Stimulated activated CD8-positive, alpha-beta memory T cell treated with anti-CD3 and anti-CD28 coated beads, Interleukin-4, amount 100 ng/mL, for 1 hour (primary cell): ENCODE measurements at regions not wholly inside any gene's neighbourhood (a gene's known extent, or its start where the extent isn't known, plus 50 kb on each side); places are given as distances from the start of the nearest gene placed in this dataset.

Experiments
- DNase-seq, 2 donors: peaks; one replicate each; pipeline ENCODE4 v3.0.0-alpha.2; 2020; ENCODE audit warnings: low read depth in 2 of 2, low spot score in 1 of 2

DNA sequence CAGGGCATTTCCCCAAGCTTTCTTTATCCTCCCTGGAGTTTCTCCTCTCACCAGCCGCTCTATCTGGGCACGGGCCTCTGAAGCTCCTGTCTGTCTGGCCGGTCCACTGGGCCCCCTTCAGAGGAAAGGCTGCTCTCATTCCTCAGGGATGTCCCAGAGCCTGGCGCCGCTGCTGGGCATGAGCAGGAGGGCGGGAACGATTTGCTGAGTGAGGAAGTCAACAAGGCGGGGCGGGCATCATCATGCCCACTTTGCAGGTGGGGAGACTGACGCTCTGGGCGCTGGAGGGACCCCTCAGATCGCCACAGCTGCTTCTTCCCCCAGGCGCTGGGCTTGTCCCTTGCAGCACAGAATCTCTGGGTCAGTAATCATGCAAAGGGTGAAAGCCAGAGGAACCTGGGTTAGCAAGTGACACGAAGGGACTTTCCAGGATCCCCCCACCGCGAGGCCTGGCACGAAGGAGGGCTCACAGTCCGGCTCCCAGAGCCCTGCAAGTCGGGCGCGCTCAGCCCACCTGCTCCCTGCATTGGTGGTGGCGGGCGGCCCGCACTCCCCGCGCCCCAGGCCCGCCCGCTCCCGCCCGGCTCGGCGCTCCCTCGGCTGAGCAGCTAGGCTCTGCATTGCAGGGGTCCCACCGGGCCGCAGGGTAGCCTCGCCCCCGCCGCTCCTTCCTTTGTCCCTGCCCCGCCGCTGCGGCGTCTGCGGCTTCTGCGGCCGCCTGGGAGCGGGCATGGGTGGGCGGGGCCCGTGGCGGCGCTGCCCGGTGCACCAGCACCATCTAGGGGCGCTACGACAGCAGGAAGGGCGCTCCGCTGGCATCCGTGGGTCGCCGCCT, 157.8 kb downstream of the CYRIA start:
- no peak for DNase-seq

DNA sequence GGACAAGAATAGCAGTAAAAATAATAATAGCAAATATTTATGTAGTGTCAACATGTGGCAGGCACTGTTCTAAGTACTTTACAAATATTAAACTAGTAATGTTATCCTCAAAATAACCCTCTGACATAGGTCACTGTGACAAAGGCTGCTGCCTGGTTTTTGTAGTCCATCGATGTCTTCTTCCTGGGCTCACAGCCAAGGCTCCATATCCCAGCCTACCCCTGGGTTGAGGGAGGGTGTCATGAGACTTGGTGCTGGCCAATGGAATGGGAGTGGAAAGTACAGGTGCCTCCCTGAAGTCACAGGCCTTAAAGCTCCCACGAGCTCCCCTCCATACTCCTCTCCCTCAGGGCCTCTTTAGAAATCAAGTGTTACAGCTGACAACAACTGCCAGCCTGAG, 159.3 kb downstream of the CYRIA start:
- no peak for DNase-seq

DNA sequence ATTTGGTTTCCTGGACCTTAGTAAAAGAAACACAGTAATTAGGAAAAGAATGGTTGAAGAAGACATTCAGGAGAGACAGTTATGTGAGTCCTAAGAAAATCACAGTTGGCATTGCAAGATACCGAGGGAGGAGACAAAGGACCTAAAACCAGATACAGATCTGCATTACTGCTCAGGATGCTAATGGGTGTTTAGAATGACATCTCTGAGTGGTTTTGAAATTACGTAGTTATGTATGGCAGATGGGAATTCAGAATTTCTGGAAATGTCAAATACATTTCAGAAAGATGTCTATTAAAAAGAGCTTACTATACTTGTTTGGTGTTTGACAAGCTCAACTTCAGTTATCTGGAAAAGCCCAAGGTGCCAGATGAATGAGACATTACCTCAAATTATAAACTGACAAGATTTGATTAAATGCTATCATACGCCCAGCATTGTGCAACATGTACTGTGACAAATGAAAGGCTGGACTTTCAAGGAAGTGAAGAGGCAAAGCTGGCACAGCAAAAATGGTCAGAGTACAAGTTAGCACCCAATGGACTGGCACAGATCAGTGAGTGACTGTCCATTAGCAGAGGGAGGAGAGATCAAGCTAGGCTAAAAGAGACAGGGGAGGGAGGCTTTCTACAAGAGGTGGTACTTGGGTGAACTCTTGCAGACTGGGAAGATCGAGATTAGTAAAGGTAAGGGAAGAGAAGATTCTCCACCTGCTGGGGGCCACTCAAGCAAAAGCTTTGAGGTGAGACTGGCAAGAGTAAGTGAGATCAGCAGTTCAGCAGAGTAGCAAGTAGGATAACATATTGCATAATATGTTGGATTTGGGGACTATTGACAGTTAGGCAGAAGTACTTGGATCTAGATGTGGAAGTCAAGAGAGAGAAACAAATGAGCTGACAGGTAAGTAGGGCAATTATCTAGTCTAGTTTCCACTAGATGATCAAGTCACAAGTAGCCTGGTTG, 168.9 kb downstream of the CYRIA start:
- DNase-seq: no peak

DNA sequence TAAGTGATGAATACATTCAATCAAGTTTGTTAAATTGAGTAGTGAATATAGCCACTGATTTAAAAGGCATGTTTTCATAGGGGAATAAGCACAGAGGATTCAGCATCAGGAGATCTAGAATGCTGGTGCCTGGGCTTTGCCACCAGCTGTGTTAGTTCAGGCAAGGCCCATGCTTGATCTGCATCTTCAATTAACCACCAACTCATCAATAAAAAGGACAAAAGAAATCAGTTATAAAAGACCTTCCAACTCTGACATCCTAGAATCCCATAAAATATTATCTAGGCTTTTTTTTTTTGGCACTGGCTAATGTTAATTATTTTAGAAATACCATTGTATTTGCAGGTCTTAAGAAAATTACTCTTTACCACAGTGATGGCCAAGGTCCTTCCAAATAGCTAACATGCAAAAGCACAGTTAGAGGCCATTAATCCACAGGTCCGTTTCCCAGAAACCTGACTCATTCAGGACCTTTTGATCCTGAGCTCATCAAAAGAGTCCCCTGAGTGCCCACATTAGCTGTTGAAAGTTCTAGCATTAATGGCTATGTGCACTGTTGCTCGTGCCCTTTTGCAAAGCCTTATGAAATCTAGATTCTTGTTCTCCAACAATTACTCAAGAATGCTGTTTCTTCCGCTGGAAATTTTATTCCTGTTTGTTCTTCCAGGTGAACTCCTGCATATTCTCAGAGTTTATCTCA, 170.0 kb downstream of the CYRIA start:
- no peak for DNase-seq

DNA sequence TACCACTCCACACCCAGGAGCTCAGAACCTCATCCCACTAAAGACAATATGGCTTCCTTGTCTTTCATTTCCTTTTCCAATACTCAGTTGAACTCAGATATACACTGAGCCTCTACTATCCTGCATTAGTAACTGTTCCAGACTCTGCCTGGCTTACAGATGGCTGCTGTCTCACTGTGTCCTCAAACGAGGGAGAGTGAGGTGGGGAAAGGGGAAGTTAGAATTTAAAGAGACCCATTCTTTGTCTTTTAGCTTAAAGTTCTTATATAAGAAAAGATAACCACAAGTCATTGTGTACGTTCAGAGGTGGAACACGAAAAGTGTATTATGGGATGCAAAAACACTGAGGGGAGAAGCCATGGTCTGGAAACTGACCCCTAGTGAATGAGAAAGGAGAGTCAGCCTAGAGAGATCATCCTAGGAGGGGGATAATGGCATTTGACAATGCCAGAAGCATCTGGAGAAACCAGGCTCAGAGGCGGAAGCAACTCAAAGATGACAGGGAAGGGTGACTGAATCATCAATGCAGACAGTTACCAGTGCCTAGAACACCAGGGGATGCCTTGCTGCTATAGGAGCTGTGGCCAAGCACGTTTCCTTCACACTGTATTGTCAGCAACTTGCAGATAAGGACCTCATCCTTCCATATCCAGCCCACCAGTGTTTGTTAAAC, 170.7 kb downstream of the CYRIA start:
- DNase-seq: no peak

DNA sequence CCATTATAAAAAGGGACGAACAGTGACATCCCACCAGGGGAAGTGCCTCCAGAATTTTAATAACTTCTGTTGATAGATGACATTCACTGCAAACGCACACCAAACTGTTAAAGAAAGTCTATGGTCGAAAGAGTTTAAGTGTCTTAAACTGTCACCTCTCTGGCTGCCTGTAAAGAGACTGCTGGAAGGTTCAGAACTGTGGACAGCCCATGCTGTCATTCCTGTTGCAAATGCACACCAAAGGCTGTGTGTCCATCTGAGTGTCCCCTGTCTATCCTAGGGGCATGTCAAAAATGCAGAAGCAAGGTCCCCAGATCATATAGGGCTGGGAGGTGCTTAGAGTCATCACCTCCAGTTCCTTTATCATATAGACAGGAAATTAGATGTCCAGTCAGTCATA, 171.8 kb downstream of the CYRIA start:
- no peak for DNase-seq

DNA sequence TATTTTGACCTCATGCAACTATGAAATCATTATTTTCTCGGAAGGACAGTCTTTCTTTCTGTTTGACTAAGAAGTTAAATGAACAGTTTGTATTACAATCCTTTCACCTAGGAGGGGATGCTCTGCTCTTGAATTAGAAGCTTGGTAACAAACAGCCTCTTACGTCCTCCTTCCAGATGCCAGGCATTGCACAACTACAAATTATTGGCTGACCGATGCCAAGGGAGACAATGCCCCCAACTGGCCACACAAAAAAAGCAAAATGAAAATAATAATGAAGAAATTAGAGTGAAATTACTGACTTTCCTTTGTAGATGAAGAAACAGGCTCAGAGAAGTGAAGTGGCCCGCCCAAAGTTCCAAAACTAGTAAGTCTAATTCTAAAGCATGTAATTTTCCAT, 177.9 kb downstream of the CYRIA start:
- DNase-seq: no peak

DNA sequence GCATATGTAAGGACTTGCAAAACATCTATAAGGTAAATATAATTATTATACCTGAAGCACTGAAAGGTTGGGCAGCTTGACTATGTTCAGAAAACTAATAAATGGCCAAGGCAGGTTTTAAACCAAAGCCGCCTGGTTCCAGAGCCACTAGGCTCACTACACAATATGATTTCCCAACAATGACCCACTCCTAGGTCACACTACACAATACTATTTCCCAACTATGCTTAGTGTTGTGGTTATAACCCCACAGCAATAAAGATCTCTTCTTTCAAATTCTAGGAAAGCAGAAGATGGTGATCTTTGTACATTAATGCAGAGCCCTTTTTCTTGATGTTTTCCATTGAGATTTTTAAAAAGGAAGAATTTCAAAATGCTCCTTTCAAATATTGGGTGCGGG, 180.4 kb downstream of the CYRIA start:
- no peak for DNase-seq

DNA sequence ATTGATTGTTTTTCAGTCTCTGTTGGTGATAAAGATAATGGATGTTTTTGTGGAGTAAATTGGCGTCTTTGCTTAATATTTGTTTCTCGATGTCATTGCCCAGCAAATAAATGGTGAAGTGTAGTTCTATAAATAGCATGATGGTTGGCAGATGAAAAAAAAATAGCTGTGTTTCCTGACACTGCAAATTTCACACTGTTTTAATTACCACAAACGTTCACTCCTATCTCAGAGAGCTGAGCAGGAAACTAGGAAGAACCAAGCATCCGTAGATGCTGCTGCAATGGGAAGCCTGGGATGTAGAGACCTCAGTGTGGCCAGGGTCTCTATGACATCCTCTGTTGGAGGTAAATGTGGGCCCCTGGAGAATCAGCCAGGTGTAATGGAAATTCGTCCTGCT, 183.2 kb downstream of the CYRIA start:
- no peak for DNase-seq

DNA sequence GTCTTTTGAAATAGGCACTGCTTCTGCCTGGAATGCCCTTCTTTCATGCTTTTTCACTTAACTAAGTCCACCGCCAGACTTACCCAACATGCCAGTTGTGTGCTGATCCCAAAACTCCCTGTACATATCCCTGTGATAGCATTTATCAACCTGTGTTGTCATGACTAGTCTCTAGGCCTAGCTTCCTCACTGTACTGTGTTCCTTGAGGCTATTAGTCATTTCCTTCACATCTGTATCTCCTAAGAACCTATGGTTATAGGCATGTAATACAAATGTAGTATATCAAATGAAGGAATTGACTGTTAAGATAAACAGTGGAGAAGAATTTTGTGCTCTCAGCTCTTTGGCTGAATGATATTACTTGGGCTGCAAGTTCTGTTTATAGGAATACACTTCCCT, 184.3 kb downstream of the CYRIA start:
- no peak for DNase-seq

DNA sequence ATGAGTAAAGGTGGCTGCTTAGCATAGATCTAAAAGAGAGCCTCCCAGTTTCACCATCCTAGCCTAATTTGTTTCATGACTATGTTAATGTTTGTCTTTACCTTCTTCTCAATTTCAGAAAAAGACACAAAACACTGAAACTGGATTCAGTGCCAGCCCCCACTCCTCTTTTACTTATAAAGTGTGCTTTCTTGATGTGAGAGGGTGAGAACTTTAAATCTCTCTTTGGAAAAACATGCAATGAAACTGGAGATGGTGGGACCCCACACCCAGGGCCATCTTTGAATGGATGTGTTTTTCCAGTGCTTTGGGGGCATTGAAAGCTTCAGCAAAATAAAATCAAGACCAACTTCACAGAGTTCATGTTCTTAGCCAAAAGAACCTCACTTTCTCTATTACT, 185.9 kb downstream of the CYRIA start:
- DNase-seq: no peak

DNA sequence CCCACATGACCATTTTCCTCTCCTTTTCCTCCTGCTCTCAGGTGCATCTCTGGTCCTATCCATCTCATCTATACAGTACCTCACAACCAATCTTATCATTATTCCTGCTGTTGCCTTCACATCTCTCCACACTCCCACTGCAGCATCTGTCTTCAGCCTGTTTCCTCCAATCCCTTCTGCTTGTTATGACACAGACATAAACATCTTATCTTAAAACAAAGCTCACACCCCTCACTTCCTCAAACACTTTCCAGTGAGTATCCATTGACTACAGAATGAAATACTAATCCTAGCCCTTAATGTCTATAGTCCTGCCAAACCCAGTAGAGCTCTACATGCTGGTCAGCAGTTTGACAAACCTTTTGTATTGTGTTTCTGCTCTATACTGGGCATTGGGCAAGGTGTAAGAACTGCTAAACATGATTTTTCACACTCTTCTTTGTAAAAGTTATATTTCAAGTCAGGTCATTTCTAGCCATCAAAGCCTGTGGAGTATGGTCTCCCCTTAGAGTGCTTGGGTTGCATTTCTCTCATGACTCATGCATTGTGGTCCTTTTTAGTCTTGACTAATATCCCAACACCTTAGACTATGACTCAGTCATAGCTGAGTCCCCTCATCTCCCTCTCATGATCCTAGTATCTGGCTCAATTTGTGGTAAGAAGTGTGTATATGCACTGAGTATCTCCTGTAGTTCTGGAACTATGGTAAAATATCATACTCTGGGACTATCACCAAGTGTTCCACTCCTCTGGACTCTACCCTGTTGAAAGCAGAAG, 187.0 kb downstream of the CYRIA start:
- DNase-seq: no peak

DNA sequence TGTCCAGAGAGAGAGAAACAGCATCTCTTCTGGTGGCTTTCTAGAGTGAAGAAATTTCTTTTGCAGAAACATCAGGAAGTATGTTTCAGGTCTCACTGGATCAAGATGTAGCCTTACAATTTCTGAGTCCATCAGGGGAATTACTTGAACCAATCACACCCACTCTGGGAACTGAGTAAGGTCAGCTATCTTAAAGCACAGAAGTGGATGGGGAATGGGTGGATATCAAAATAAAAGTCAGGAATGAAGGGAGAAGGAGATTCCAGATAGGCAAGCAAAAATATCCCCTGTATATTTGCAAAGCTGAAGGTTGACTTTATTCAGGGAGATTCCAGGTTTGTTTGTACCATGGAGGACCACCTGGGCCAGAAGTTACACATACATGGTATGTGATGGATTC, 188.0 kb downstream of the CYRIA start:
- no peak for DNase-seq

DNA sequence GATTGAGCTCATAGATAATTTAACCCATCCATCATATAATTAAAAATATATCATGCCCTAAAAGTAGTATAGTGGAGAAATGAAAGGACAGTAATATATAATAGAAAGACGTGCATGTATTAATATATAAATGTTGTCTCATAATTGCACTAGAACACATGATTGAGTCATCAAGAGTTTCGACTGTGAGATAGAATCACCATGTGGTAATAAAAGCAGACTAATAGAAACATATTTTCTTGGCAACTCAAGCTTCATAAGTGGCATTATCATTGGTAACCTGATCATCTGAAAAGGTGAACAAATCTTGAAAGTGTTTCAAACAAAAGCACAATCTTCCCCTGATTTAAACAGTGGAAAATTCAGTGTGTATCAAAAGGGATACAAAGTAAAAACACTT, 188.8 kb downstream of the CYRIA start:
- DNase-seq: no peak

DNA sequence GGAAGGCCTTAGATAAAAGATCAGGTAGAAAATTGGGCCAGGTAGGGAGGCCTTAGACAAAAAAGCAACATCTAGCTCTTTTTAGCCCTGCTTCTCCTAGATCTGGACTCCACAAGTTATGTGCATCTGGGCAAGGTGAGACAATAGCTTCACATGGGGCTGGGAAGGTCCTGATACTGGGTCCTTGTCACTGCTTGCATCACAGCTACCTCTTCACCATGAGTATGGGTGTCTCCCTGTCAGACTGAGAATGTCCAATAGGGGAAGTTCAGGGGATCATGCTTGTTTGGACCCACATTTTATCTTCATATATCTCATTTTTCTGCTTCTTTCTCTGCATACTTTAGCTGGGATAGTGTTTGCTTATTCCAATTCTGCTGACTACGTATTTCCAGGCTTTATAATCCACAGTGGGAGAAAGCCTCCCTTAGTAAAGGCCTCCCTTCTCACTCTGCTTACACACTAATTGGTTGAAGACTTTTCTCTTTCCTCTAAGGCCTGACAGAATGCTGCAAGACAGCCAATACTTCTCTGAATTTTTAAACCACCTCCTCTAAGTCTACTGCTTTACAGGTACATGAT, 189.6 kb downstream of the CYRIA start:
- no peak for DNase-seq

DNA sequence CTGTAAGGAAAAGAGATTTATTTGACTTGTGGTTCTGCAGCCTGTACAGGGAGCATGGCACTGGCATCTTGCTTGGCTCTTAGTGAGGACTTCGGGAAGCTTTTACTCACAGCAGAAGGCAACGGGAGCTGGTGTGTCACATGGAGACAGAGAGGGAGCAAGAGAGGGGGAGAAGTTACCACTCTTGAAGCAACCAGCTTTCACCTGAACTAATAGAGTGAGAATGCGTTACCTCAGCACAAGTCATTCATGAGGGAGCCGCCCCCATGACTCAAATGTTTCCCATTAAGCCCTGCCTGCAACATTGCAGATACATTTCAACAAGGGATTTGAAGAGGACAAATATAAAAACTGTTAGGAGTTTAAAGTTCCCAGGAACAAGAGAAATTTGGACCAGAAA, 190.0 kb downstream of the CYRIA start:
- no peak for DNase-seq

DNA sequence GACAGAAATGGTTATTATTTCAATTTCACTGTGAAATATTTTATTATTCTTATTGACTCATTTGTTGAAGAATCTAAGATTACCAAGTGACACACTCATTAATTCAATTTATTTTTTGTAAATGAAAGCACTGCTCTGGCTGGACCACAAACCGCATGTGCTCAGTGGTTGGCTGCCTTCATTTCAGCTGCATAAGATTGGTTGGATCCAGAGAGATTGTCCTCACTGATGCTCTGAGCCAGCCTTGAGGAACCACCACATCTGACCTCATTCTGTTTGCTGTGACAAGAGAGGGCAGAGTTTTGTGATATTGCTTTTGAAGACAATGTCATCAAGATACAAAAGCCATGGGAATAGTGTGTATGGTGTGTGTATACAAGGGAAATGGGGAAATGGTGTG, 192.1 kb downstream of the CYRIA start:
- no peak for DNase-seq

DNA sequence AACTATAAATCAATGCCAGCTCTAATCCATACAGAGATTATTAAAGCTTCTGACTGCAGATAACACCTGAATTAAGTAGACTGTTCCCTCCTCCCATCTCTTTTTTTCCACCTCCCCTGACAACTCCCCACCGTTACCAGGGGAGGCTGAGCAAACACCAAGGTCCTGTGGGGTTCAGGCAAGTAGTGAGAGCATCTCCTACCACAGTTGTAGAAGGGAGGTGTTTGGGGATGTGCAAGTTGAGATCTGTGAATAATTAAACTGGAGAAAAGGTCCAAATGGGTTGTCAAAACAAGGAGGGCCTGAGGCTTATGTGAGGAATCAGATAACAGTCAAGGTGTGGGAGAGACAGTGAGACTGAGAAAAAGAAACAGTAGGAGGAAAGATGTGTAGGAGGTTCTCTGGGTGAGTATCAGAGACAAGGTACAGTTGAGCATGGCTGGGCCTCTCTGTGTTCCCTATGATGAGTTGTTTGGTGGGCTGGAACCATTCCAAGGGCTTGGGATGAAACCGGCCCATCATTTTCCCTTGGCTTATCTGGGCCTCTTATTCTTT, 194.6 kb downstream of the CYRIA start:
- DNase-seq: no peak

DNA sequence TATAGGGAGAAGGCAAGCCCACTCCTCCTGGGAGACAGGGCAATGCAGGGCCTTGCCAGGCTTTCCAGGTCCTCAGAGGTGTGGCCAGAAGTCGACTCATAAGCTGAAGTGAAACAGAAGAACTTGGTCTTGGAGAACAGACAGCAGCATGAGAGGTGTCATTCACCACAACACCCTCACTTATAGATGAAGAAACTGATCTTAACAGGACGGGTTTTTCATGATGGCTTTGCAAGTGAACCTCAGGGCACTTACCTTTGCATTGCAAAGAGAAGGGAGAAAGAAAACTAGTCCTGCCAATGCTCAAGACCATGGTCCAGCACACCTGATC, 198.8 kb downstream of the CYRIA start:
- DNase-seq: no peak
